OCI-LY3 (cell line): ENCODE measurements at regions not wholly inside any gene's neighbourhood (a gene's known extent, or its start where the extent isn't known, plus 50 kb on each side); places are given as distances from the start of the nearest gene placed in this dataset.

Experiments
- EZH2phosphoT487 ChIP-seq: fragments of 200-600 bp; shearing (Covaris generic); IDR thresholded peaks from 2 replicates; pipeline ENCODE4 v1.6.1; 2018; ENCODE audit warnings: antibody characterized with exemption, mixed run types, low read depth
- TF ChIP-seq, protein P1 (sequence below): fragments of 200-600, 300-600 bp; sonication (generic); IDR thresholded peaks from 2 replicates; pipeline ENCODE4 v1.5.1; 2014; ENCODE audit warnings: antibody characterized with exemption, low read length, low read depth

GRCh38 chr1:222930070-222930469 is 115.2 kb downstream of the DISP1 start:
- TF ChIP-seq, protein P1, sequence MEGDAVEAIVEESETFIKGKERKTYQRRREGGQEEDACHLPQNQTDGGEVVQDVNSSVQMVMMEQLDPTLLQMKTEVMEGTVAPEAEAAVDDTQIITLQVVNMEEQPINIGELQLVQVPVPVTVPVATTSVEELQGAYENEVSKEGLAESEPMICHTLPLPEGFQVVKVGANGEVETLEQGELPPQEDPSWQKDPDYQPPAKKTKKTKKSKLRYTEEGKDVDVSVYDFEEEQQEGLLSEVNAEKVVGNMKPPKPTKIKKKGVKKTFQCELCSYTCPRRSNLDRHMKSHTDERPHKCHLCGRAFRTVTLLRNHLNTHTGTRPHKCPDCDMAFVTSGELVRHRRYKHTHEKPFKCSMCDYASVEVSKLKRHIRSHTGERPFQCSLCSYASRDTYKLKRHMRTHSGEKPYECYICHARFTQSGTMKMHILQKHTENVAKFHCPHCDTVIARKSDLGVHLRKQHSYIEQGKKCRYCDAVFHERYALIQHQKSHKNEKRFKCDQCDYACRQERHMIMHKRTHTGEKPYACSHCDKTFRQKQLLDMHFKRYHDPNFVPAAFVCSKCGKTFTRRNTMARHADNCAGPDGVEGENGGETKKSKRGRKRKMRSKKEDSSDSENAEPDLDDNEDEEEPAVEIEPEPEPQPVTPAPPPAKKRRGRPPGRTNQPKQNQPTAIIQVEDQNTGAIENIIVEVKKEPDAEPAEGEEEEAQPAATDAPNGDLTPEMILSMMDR = no peak
- TF ChIP-seq EZH2phosphoT487 = no peak
